ENCODE measurements at regions not wholly inside any gene's neighbourhood (a gene's known extent, or its start where the extent isn't known, plus 50 kb on each side); places are given as distances from the start of the nearest gene placed in this dataset.
A peak's percentile ranks its signal among the peaks of the same experiment; 100 is the strongest.

GRCh38 chr4:41480896-41481311 is 57.1 kb upstream of the LIMCH1 start:
- in situ Hi-C loops (cut with MboI; ENCODE audit: low pct_unique_long_range_greater_than_20kb in 2 of 9, low sequenced_read_pairs in 9 of 9, unreplicated experiment in 9 of 9) = no loop called here

GRCh38 chr4:41483771-41484170 is 54.2 kb upstream of the LIMCH1 start:
- H3K4me3 ChIP-seq = no peak overlapping the region
- H3K4me1 ChIP-seq (replicated peaks in 1 of 2) = peaks cover 0 to 13% of the 10 kb centered on the region in 2 donors
- in situ Hi-C loops (cut with MboI; ENCODE audit: low pct_unique_long_range_greater_than_20kb in 2 of 9, low sequenced_read_pairs in 9 of 9, unreplicated experiment in 9 of 9) = no loop called here
- no peak overlapping the region for H3K27ac ChIP-seq
- WGBS, 10 experiments = 100% methylated on average over 1 of the region's 1 CpG; no CpG with 5 or more reads in 5 of the 10 experiments
- no peak for ATAC-seq (replicated peaks in 6 of 8)

More at GRCh38 chr4:41480896-41481311, 57.1 kb upstream of the LIMCH1 start:
- peak in 4 of 8 experiments; percentile 56 to 65 (median 60) for ATAC-seq (replicated peaks in 6 of 8)
- no peak overlapping the region for H3K4me3 ChIP-seq
- WGBS, 10 experiments = 38 to 84% (median 76%) methylated on average over 2 to 5 of the region's 5 CpGs; no CpG with 5 or more reads in 1 of the 10 experiments
- peaks cover 0 to 13% of the 10 kb centered on the region in 2 donors for H3K4me1 ChIP-seq (replicated peaks in 1 of 2)
- no peak overlapping the region for H3K27ac ChIP-seq

- Histone ChIP-seq H3K27ac (no peak overlapping the region), H3K4me1 (replicated peaks in 1 of 2) (peaks cover 0 to 13% of the 10 kb centered on the region in 2 donors), H3K4me3 (no peak overlapping the region)
- WGBS, 10 experiments = 14 to 100% (median 76%) methylated on average over 1 of the region's 1 CpG; no CpG with 5 or more reads in 2 of the 10 experiments
- in situ Hi-C loops (cut with MboI; ENCODE audit: low pct_unique_long_range_greater_than_20kb in 2 of 9, low sequenced_read_pairs in 9 of 9, unreplicated experiment in 9 of 9) = no loop called here
- ATAC-seq (replicated peaks in 6 of 8) = no peak
Observed at GRCh38 chr4:41485041-41485440, 52.9 kb upstream of the LIMCH1 start.

GRCh38 chr4:41487868-41488440 is 50.0 kb upstream of the LIMCH1 start:
- H3K4me1 ChIP-seq (replicated peaks in 1 of 2) = no peaks in the 10 kb centered on the region
- in situ Hi-C loops (cut with MboI; ENCODE audit: low pct_unique_long_range_greater_than_20kb in 2 of 9, low sequenced_read_pairs in 9 of 9, unreplicated experiment in 9 of 9) = no loop called here
- H3K27ac ChIP-seq = no peak overlapping the region
- 36 to 100% (median 90%) methylated on average over 1 to 4 of the region's 4 CpGs for WGBS, 10 experiments
- no peak overlapping the region for H3K4me3 ChIP-seq
- ATAC-seq (replicated peaks in 6 of 8) = no peak

All from motor neuron (in vitro differentiated cells).